Occipital lobe (tissue), 1 donor: ENCODE measurements at regions not wholly inside any gene's neighbourhood (a gene's known extent, or its start where the extent isn't known, plus 50 kb on each side); places are given as distances from the start of the nearest gene placed in this dataset.

Source experiments
- DNase-seq: peaks from one replicate; lab custom pipeline; 2025; lab: John Stamatoyannopoulos, UW

DNA sequence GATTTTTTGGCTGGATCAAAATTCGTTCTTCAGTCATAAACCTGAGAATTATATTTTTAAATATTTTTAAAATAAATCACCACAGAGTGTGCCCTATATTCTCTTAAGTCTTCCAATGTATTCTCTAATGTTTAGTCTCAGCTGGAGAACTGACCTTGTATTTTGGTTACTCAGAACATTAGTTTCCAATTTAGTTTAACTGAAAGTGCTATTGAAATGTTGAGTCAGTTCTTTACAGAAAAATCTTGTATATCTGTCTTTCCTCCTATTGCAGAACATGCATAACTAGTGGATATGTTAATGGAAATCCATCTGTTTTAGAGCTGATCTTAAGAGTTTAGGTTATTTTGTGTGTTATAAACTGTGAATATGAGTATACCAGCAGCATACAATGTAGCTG, 422.7 kb upstream of the IGFBP3 start:
- no peak for DNase-seq

DNA sequence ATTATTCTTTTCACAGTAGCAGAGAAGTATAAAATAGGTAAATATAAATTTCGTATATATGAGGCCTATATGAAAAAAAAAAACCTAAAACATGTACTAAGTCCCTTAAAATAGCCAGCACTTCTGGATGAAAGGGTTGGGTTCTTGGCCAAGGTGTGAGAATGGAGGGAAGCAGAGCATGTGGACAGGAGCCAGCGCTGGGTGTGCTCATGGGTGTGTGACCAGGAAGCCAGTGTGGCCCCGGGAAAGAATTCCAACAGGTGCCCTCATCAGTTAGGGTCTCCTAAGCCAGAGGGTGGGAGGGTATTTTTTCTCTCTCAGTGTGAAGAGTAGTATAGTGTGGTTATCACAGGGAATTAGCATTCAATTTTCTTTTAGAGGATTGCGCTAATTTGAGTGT, 401.9 kb upstream of the IGFBP3 start:
- no peak for DNase-seq

DNA sequence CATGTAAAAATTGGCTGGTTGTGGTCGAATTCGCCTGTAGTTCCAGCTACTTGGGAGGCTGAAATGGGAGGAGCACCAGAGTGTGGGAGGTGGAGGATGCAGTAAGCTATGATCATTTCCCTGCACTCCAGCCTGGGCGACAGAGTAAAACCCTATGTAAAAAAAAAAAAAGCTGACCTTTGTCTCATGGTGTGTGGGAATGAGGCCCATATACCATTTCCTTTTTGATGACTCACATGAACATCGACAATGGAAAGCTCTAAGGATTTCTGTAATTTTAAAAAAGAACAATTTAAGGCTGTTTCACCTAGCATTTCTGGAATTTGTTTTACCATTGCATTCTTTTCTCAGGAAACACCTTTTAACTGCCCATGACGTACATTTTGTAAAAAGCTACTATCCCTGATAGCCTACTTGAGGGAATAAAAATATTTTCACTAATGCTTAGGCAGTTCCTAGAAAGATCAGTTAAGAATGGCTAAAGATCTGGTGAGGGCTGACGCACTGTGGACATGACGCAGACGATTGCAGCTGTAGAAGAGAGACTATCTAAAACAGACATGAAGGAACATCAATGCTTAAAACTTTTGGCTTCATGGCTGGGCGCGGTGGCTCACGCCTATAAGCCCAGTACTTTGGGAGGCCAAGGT, 400.6 kb upstream of the IGFBP3 start:
- no peak for DNase-seq

DNA sequence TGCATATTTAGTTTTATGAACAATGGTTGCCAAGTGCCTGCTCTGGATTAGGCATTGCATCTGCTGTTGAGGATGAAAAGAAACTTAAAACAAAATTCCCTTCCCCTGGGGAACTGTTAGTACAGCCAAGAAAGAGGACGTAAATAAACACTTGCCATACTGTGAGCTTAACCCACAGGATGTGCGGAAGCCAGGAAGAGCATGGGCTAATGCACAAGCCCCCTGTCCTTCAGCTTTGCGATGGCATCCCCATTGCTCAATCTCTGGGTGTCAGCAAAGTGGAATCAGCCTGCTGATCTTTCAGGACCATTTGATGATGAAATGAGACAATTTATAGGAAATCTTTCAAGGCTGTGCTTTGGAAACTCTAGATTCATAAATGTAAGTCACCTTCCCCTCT, 399.9 kb upstream of the IGFBP3 start:
- no peak for DNase-seq

DNA sequence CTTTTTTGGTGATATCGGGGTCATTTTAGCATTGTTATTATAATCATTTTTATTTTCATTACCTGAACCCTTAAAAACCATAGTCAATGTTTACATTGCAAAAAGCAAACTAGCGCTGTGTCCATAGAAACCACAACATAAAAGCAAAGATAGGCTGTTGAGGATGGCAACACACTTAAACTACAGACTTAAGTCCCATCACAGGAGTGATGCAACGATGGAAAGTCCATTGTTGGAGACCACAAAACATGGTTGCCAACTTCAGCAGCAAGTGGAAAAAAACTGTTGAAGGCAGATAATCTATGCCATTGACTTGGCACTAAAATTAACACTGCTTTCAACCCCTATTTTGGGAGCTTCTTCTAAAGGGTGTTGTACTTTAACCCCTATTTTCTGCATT, 398.8 kb upstream of the IGFBP3 start:
- no peak for DNase-seq

DNA sequence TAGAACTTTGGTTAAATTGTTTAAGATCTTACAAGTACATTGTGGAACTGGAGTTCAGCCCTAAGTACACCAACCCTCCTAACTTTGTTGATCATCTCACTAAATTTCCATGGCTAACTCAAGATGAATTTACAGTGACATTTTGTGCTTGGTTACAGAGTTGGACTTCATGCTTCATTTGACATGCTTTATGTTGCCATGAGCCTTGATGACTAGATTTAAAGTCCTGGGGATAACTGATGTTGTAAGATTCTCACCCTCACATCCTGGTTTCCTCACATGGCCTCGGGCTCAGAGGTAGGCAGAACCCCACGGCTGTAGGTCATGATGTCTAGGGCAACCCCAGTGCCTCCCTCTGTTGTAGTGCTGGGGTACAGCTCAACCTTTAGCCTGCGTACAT, 397.2 kb upstream of the IGFBP3 start:
- no peak for DNase-seq

DNA sequence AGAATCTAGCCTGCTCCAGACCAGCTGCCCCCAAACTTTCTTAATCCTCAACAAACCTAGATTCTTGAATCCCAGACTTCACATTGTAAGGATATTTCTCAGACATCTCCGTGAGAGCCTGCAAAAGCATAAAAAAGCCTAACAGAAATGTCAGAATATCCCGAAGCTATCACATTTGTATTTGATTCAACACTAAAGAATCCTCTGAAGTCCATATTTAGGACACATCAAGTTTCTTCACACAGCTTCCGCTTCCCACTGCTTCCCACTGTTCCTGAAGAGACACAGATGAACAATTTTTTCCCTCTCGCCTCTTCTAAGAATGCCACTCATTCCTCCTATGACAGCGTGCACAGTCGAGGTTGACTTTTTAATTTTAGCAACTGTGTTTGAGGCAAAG, 396.2 kb upstream of the IGFBP3 start:
- no peak for DNase-seq

DNA sequence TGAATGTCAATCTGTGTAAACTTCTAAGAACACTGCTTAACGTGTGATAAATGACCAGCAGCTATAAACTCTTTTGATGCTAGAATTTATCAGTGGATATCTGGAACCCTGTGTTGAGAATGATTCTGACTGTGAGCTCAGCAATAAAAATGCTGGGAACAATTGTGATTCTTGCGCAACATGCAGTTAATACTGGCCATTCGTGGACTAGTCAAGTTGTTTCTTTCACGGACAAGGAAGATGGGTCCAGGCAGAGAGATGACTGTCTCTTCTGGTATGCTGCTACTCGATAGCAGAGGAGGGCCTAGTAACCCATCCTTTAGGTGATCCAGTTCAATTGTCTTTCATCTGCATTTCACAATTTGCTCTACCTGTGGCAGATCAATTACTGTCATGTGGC, 394.8 kb upstream of the IGFBP3 start:
- no peak for DNase-seq

DNA sequence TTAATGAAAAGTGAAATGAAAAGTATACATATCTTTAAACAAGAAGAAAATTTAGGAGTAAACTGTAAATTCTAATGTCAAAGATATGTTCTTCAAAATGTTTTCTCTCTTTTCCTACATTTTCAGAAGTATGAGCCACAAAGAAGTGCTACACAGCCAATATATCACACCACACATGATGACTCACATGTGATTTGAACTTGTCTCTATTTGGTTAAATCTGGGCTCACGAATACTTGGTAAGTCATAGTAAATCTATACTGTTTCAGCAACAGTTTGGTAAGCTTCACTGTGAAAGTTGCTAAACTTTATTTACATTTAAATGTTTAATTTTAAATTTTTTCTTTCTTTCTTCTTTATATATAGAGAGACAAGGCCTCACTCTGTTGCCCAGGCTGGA, 380.6 kb upstream of the IGFBP3 start:
- DNase-seq = no peak

DNA sequence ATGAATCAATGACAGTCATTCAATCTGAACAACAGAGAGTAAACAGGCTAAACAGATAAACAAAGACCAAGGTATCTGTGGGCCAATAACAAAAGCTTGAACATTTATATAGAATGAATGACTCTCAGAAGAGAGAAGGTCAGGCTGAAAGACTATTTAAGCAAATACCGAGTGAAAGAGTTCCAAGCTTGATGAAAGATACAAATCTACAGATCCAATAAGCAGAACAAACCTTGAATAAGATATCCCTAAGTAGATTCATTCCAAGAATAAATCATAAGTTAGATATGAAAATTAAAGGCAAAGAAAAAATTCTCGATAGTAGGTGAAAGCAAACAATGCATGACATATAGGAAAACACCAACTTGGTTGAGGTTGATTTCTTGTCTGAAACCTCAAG, 376.4 kb upstream of the IGFBP3 start:
- no peak for DNase-seq

DNA sequence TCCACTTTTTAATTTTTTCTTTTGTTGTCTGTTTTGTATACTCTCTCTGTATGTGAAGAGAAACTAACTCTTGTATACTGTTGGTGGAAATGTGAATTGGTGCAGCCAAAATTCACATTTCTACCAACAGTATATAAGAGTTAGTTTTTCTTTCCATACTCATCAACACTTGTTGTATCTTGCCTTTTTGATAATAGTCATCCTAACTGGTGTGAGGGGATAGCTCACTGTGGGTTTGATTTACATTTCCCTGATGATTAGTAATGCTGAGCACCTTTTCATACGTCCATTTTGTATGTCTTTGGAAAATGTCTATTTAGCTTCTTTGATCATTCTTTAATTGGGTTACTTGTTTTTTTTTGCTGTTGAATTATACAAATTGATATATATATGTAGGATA, 375.5 kb upstream of the IGFBP3 start:
- DNase-seq = no peak

DNA sequence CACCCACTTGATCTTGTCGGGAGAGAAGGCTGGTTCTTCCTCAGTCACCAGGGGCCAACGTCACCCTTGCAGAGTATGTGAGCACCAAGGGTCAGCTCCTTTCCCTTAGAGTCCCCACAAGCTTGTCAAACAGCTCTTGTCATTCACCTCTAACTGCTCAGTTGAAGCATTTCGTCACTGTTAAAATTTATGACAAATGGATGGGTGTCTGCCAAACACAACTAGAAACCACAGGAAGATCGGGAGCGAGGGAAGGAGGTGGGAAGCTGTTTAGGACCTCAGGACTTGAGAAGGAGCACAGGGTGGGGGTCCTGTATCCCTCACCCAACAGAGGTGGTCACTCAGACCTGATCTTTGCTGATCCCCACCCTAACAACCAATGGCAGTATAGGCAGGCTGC, 373.3 kb upstream of the IGFBP3 start:
- DNase-seq = no peak

DNA sequence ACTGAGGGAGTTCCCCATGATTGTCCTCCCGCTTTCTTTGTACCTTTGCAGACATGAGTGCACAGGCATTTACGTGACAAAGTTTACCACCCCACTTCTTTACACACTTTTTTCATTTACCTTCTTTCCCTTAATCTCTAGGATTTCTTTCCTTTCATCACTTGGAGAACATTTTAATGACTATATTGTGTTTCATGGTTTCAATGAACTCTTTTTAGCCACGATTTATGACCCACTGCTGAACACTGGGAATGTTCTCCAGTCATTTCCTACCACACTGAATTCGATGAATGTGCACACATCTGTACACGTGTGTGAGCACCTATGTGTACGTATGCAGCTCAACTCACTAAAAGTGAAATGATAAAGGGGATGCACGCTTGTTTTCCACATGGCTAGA, 371.7 kb upstream of the IGFBP3 start:
- DNase-seq = no peak

DNA sequence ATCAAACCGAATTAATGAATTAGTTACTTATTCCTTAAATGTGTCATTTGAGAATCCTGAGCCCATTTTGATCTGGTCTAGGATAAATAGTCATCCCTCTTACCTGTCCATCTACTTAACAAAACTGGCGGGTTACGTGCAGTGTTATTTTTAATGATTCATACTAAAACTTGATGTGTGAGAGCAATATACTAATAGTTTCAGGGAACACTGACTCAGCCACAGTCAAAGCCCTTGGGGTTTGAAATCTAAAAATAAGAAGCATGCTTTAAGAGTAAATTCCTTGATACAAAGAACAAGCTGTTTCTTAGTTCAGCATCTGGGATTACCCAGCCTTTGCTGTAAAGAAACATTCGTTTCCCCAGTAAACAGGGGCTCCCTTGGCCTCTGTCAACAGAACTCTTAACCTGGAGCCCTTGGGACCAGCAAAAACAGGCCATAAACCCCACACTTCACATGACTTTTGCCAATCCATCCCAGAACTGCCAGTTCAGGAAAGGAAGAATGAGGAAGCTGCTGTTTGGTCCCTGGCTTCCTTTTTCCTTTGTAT, 370.6 kb upstream of the IGFBP3 start:
- no peak for DNase-seq

DNA sequence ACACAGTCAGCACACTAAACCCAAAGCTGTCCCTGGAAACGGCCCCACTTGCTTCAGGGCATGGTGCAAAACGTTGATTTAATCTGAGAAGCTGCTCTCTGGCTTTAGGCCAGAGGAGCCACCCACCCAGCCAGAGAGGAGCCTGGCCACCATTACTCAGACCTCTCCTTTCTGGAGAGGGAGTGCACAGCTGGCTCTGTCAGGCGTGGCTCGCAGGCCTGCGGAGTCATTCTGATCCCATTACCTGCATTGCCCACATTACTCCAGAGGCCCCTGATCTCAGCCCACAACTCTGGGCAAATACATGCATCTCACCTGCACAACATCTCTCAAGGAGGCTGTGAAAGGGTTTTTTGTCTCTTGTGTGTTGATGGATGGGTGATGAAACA, 370.0 kb upstream of the IGFBP3 start:
- DNase-seq = no peak

DNA sequence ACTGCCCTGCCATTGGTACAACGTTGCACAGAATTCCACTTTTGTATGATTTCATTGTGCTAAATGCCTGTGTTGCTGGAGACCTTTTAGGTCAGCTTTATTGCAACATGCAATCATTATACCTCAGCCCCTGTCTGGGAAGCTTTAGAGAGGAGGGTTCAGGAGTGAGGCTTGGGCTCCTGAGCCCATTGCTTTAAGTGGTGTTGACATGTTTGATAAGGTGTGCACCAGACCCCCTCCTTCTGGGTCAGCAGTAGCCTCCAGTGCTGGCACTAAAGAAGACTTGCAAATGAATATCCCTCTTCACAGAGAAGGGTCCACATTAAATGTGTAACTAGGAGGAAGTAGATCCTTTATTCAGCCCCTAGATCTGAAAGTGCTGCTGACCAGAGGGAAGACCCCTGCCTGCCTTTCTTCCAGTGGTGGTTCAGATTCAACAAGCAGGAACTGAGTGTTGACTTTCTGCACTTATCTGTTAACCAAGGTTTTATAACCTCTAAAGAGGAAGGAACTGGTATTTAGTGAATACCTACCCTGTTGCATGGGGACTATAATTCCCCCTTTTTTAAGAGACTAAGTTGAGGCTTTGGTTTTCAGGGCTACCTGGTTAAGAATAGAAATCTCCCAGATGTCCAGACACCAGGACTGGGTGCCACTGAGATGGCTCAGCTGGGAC, 369.4 kb upstream of the IGFBP3 start:
- no peak for DNase-seq

DNA sequence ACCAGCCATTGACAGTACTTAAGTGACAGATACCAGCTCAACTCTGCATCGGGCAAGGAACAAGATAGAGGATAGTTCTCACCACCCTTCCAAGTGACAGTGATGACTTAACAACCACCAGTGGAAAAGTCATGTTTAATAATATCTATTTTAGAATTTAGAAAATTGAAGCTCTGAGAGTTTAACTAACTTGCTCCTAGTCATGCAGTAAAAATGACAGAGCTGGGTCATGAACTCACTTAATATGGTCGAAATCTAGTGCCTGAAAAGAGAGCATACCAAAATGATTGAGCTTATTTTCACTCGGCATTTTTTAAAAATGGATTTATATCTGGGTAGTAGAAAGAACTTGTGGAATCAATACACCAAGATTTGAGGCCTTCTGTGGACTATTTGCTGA, 367.8 kb upstream of the IGFBP3 start:
- DNase-seq = no peak

DNA sequence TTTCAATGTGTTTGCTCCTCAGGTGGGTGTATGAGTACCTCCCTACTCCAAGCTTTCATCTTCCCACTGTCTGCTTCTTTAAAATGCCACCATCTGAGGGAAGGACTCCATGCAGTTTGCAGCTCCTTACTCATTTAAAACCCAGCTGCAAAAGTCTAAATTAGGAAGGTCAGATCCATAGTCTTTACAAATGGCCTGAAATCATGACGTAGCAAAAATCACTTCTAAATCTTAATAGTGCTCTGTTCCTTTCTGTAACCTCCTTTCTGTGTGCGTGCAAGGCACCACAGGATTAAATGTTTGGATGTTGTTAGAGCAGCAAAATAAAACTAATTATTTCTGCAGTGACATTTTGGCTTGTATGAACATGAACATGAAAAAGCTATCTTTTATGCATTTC, 366.9 kb upstream of the IGFBP3 start:
- no peak for DNase-seq

DNA sequence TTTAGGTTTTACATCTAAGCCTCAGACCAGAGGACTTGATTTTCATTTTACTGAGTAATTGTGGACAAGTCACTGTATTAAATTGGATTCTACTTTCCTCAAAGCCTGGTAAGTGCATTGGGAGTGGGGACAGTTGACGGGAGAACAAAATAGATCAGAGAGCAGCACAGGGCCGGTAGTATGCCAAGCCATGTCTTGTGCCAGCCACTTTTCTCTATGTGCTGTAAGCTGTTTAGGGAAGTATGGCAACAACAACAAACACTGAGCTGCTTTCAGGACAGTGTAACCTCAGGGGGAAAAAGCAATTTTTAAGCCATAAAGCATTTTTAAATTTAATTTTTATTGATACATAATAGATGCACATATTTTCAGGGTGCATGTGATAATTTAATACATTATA, 365.9 kb upstream of the IGFBP3 start:
- DNase-seq = no peak

DNA sequence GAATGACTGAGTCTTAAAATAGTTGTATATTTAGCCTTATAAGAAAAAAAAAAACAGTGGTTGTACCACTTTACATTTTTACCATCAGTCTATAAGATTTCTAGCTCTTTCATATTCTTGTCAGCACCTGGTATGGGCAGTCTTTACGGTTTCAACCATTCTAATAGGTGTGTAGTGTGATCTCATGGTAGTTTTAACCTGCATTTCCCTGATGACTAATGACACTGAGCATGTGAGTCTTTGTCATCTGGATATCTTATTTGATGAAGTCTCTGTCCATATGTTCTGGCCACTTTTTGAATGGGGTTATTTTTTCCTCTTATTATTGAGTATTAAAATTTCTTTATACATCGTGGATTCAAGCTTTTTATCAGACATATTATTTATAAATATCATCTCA, 365.3 kb upstream of the IGFBP3 start:
- DNase-seq = no peak

DNA sequence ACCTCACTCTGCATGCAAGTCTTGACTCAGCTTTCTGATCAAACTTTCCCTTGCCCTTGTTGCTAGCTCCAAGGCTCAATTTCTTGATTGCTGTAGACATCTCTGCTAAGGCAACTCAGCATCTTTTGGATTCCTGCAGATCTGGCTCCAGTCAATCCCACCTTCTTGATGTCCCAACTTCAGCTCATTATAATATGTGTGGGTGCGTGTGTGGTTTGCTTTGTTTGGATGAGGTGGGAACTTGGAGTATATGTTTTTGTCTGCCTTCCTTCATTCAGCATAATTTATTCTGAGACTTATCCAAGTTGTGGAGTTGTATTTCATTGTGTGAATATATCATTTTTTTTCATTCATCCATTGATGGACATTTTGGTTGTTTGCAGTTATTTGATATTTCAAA, 364.8 kb upstream of the IGFBP3 start:
- no peak for DNase-seq

DNA sequence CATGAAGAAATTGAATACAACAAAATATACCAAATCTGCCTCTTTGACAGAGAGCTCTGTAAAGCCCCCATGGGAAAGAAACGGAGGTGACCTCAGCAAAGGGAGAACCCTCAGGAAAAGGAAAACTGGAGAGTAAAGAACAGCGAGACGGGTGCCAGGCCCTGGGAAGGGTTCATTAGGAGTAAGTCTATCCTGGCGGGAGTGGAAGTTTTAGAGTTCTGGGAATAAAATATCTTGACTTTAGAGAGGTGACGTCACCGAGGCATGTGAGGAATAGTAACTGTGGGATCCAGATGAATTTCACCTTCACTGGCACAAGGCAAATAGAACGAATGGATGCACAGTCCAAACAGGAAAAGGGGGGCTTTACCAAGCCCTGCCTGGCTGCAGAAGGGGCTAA, 362.8 kb upstream of the IGFBP3 start:
- no peak for DNase-seq

DNA sequence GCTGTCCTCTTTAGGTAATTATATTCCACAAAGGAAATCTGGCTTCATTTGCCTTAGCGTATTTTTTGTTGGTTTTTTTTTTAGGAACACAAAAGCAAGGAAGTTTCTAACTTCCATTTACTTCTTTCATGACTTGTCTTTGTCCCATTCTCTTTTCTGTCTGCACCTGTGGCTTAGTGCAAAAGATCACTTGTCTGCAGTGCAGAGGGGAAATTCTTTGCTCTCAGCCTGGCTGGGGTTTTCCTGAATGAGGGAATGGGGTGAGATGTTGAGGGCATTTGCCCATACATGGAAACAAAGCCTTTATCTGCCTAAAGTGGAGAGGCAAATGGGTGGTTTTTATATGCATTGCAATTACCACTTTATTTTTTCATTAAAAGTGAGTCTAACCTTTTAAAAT, 361.1 kb upstream of the IGFBP3 start:
- no peak for DNase-seq

DNA sequence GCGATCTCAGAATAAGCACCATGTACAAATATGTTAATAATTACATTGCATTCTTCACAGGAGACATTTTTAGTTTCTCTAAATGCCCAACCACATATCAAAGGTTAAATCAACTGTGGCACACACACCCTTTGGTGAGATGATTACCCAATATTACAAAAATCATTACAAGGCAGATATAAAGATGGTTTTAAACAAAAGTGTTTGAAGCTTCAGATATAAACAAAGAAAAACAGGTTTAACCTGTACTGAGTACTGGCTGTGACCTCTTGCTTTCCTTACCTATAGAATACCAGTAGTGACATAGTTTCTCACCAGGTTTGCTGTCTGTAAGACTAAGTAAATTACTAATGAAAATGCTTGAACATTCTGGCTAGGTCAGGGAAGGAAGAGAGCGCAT, 360.0 kb upstream of the IGFBP3 start:
- no peak for DNase-seq
